GM12878 (cell line): ENCODE measurements at regions not wholly inside any gene's neighbourhood (a gene's known extent, or its start where the extent isn't known, plus 50 kb on each side); places are given as distances from the start of the nearest gene placed in this dataset.

Experiments
- ATAC-seq: fragments of 200-7000 bp; cut with Tn5 transposase; 3 replicates; pipeline ENCODE4 v1.9.1; 2020; ENCODE audit warnings: mild to moderate bottlenecking, moderate library complexity
- BruUV-seq: library from RNA; stranded (reverse); fragments of 400-500 nt; replicated peaks from 2 replicates; lab custom pipeline; 2021; lab: Mats Ljungman, UMichigan
- CTCF ChIA-PET: fragments of 300-600 bp; sonication (Branson Sonifier 250); formaldehyde crosslinking; extraction: SDS; loops from one replicate; lab custom pipeline; 2021; ENCODE audit warnings: inconsistent platforms; lab: Yijun Ruan, JAX
- POLR2A ChIA-PET: fragments of 350-600 bp; formaldehyde crosslinking; extraction: SDS; loops from one replicate; lab custom pipeline; 2021; ENCODE audit warnings: inconsistent platforms; lab: Charles Lee
- RAD21 ChIA-PET: fragments of 300-600 bp; sonication (Branson Sonifier 250); formaldehyde crosslinking; loops from one replicate; lab custom pipeline; 2023; ENCODE audit warnings: antibody characterized with exemption; ENCODE audit not compliant: unreplicated experiment; lab: Charles Lee
- SMC1A ChIA-PET: fragments of 300-600 bp; sonication (Branson Sonifier 250); formaldehyde crosslinking; loops from one replicate; lab custom pipeline; 2023; ENCODE audit not compliant: unreplicated experiment, uncharacterized antibody; lab: Charles Lee
- DNase-seq: peaks from one replicate; pipeline ENCODE4 v3.0.0-alpha.2; 2011; ENCODE audit warnings: low read depth, low spot score
- FAIRE-seq: peaks from 3 replicates; lab custom pipeline; 2011; peaks lifted over from hg19 to GRCh38; lab: Jason Lieb, UNC
- H2AFZ ChIP-seq: 2 replicates; pipeline ENCODE4 v1.6.0; 2011; ENCODE audit warnings: low read depth, low read length, control low read depth; ENCODE audit not compliant: control insufficient read depth
- H3K27ac ChIP-seq: 2 replicates; pipeline ENCODE4 v1.5.1; 2011; ENCODE audit warnings: control low read depth; ENCODE audit not compliant: control insufficient read depth, insufficient read depth
- H3K27me3 ChIP-seq, 2 experiments: replicated peaks in 1 of 2; 2 replicates each; pipeline versions ENCODE4 v1.6.0 to v1.6.1; 2011; ENCODE audit warnings: low read length in 1 of 2; ENCODE audit not compliant: control insufficient read depth in 2 of 2, insufficient read depth in 2 of 2
- H3K36me3 ChIP-seq, 2 experiments: 2 replicates each; pipeline ENCODE4 v1.5.1; 2011; ENCODE audit warnings: low read length in 1 of 2; ENCODE audit not compliant: control insufficient read depth in 2 of 2, insufficient read depth in 2 of 2
- H3K4me1 ChIP-seq: 2 replicates; pipeline ENCODE4 v1.6.1; 2011; ENCODE audit warnings: mild to moderate bottlenecking, low read length, moderate library complexity, mixed read lengths; ENCODE audit not compliant: control insufficient read depth, insufficient read depth
- H3K4me2 ChIP-seq: 2 replicates; pipeline ENCODE4 v1.6.0; 2011; ENCODE audit warnings: control low read depth; ENCODE audit not compliant: control insufficient read depth, insufficient read depth
- H3K4me3 ChIP-seq: fragments of 200-600 bp; sonication (generic); 2 replicates; pipeline ENCODE4 v1.5.1; 2016
- H3K79me2 ChIP-seq: 2 replicates; pipeline ENCODE4 v1.6.0; 2011; ENCODE audit warnings: low read length; ENCODE audit not compliant: control insufficient read depth, insufficient read depth
- H3K9ac ChIP-seq: 2 replicates; pipeline ENCODE4 v1.8.0; 2011; ENCODE audit warnings: low read length, control low read depth, mixed read lengths; ENCODE audit not compliant: control insufficient read depth, insufficient read depth
- H3K9me3 ChIP-seq: replicated peaks from 3 replicates; pipeline ENCODE4 v1.5.1; 2011; ENCODE audit warnings: mild to moderate bottlenecking, low read length; ENCODE audit not compliant: control insufficient read depth, insufficient read depth
- H4K20me1 ChIP-seq: 2 replicates; pipeline ENCODE4 v1.6.0; 2011; ENCODE audit not compliant: control insufficient read depth, insufficient read depth
- ASH2L ChIP-seq: fragments of 300-600, 200-600 bp; sonication (generic); IDR thresholded peaks from 2 replicates; pipeline ENCODE4 v1.6.1; 2017; ENCODE audit warnings: low read depth, mild to moderate bottlenecking, borderline replicate concordance
- CBFB ChIP-seq: IDR thresholded peaks from 2 replicates; pipeline ENCODE4 v1.6.1; 2016; ENCODE audit warnings: antibody characterized with exemption, low read depth
- CBX3 ChIP-seq: fragments of 200-600 bp; sonication (generic); IDR thresholded peaks from 2 replicates; pipeline ENCODE4 v1.6.1; 2016; ENCODE audit warnings: low read depth, borderline replicate concordance
- IKZF2 ChIP-seq, 2 experiments: fragments of 450-650 bp; IDR thresholded peaks; 2 replicates each; pipeline ENCODE4 v1.6.1; 2017; ENCODE audit warnings: mild to moderate bottlenecking in 2 of 2, moderate library complexity in 2 of 2
- NRF1 ChIP-seq: conservative IDR thresholded peaks from 2 replicates; pipeline ENCODE4 v1.6.1; 2011; ENCODE audit warnings: mild to moderate bottlenecking, low read depth, low read length, improper control_type of control experiment
- PRDM15 ChIP-seq: fragments of 450-650 bp; formaldehyde crosslinking; IDR thresholded peaks from 2 replicates; pipeline ENCODE4 v1.4.0; 2020; ENCODE audit warnings: mild to moderate bottlenecking, moderate library complexity
- TARDBP ChIP-seq: IDR thresholded peaks from 2 replicates; pipeline ENCODE4 v1.6.1; 2016; ENCODE audit warnings: borderline replicate concordance
- WGBS: methylation state at CpG from one replicate; pipeline ENCODE4 v1.1.6; 2016; ENCODE audit warnings: low lambda C conversion rate; ENCODE audit not compliant: insufficient replicate concordance, insufficient coverage; ENCODE audit errors: missing lambda C conversion rate; 5-methylcytosine and 5-hydroxymethylcytosine counted together
- in situ Hi-C: fragments of 300-500 bp; cut with MboI; formaldehyde crosslinking; loops from 9 replicates; pipeline ENCODE4 v1.14.3; 2018; ENCODE audit warnings: mixed read lengths
- intact Hi-C: fragments of 100-400 bp; cut with micrococcal nuclease; formaldehyde crosslinking; loops from one replicate; pipeline ENCODE4 v1.14.2; 2022; ENCODE audit not compliant: unreplicated experiment
- TF ChIP-seq, protein P1 (sequence below): IDR thresholded peaks from 2 replicates; pipeline ENCODE4 v1.6.1; 2012; ENCODE audit warnings: mild to moderate bottlenecking, low read depth, low read length
- TF ChIP-seq, protein P2 (sequence below): fragments of 450-650 bp; IDR thresholded peaks from 2 replicates; pipeline ENCODE4 v1.6.1; 2017; ENCODE audit warnings: mild to moderate bottlenecking, moderate library complexity
- TF ChIP-seq, protein P3 (sequence below): fragments of 450-650 bp; IDR thresholded peaks from 2 replicates; pipeline ENCODE4 v1.6.1; 2017; ENCODE audit warnings: mild to moderate bottlenecking, low read depth, inconsistent platforms; ENCODE audit not compliant: poor library complexity, severe bottlenecking

GRCh38 chr2:7738596-7738995 lies 821.4 kb downstream of the RNF144A start:
- no peaks in the 10 kb centered on the region for H3K27me3 ChIP-seq
- no peak overlapping the region for H3K9ac ChIP-seq
- RAD21 ChIA-PET = interaction anchor here (0.9 to 2.3 kb wide), 4 partner anchors 15 to 311 kb away, joined by 3 to 7 read pairs (median 4); no protein-coding TSS in a partner anchor
- POLR2A ChIA-PET = no interaction called here
- in situ Hi-C loops (no loop called here), intact Hi-C loops (loop anchor here (5.0 kb wide), 1 partner anchor 669 kb away; no protein-coding TSS in a partner anchor)
- H4K20me1 ChIP-seq = no peaks in the 10 kb centered on the region
- no peak overlapping the region for H3K4me2 ChIP-seq
- H3K4me3 ChIP-seq = no peak overlapping the region
- H3K36me3 ChIP-seq = no peaks in the 10 kb centered on the region
- 8% methylated on average over 1 of the region's 1 CpG for WGBS
- DNase-seq (no peak), FAIRE-seq (no peak), ATAC-seq (no peak)
- no TSS peak for BruUV-seq
- SMC1A ChIA-PET = interaction anchor here (1.1 to 7.0 kb wide), 9 partner anchors 8 to 311 kb away, joined by 3 to 53 read pairs (median 5); no protein-coding TSS in a partner anchor
- CTCF ChIA-PET = interaction anchor here (1.3 to 2.3 kb wide), 2 partner anchors 35 to 311 kb away, joined by 3 to 16 read pairs; no protein-coding TSS in a partner anchor
- H3K27ac ChIP-seq = no peak overlapping the region
- no peak overlapping the region for H2AFZ ChIP-seq
- H3K4me1 ChIP-seq = no peaks in the 10 kb centered on the region
- peaks cover 1% of the 10 kb centered on the region; the same call in 1 of the 3 replicates for H3K9me3 ChIP-seq
- no peaks in the 10 kb centered on the region for H3K79me2 ChIP-seq
- TF ChIP-seq ASH2L (no peak), IKZF2 (IDR thresholded peaks at IDR 0.05) (no peak), TARDBP (no peak), CBX3 (no peak), CBFB (no peak), PRDM15 (no peak), NRF1 (no peak)
- TF ChIP-seq, protein P1, sequence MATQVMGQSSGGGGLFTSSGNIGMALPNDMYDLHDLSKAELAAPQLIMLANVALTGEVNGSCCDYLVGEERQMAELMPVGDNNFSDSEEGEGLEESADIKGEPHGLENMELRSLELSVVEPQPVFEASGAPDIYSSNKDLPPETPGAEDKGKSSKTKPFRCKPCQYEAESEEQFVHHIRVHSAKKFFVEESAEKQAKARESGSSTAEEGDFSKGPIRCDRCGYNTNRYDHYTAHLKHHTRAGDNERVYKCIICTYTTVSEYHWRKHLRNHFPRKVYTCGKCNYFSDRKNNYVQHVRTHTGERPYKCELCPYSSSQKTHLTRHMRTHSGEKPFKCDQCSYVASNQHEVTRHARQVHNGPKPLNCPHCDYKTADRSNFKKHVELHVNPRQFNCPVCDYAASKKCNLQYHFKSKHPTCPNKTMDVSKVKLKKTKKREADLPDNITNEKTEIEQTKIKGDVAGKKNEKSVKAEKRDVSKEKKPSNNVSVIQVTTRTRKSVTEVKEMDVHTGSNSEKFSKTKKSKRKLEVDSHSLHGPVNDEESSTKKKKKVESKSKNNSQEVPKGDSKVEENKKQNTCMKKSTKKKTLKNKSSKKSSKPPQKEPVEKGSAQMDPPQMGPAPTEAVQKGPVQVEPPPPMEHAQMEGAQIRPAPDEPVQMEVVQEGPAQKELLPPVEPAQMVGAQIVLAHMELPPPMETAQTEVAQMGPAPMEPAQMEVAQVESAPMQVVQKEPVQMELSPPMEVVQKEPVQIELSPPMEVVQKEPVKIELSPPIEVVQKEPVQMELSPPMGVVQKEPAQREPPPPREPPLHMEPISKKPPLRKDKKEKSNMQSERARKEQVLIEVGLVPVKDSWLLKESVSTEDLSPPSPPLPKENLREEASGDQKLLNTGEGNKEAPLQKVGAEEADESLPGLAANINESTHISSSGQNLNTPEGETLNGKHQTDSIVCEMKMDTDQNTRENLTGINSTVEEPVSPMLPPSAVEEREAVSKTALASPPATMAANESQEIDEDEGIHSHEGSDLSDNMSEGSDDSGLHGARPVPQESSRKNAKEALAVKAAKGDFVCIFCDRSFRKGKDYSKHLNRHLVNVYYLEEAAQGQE = no peak
- TF ChIP-seq, protein P2, sequence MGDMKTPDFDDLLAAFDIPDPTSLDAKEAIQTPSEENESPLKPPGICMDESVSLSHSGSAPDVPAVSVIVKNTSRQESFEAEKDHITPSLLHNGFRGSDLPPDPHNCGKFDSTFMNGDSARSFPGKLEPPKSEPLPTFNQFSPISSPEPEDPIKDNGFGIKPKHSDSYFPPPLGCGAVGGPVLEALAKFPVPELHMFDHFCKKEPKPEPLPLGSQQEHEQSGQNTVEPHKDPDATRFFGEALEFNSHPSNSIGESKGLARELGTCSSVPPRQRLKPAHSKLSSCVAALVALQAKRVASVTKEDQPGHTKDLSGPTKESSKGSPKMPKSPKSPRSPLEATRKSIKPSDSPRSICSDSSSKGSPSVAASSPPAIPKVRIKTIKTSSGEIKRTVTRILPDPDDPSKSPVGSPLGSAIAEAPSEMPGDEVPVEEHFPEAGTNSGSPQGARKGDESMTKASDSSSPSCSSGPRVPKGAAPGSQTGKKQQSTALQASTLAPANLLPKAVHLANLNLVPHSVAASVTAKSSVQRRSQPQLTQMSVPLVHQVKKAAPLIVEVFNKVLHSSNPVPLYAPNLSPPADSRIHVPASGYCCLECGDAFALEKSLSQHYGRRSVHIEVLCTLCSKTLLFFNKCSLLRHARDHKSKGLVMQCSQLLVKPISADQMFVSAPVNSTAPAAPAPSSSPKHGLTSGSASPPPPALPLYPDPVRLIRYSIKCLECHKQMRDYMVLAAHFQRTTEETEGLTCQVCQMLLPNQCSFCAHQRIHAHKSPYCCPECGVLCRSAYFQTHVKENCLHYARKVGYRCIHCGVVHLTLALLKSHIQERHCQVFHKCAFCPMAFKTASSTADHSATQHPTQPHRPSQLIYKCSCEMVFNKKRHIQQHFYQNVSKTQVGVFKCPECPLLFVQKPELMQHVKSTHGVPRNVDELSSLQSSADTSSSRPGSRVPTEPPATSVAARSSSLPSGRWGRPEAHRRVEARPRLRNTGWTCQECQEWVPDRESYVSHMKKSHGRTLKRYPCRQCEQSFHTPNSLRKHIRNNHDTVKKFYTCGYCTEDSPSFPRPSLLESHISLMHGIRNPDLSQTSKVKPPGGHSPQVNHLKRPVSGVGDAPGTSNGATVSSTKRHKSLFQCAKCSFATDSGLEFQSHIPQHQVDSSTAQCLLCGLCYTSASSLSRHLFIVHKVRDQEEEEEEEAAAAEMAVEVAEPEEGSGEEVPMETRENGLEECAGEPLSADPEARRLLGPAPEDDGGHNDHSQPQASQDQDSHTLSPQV = no peak
- TF ChIP-seq, protein P3, sequence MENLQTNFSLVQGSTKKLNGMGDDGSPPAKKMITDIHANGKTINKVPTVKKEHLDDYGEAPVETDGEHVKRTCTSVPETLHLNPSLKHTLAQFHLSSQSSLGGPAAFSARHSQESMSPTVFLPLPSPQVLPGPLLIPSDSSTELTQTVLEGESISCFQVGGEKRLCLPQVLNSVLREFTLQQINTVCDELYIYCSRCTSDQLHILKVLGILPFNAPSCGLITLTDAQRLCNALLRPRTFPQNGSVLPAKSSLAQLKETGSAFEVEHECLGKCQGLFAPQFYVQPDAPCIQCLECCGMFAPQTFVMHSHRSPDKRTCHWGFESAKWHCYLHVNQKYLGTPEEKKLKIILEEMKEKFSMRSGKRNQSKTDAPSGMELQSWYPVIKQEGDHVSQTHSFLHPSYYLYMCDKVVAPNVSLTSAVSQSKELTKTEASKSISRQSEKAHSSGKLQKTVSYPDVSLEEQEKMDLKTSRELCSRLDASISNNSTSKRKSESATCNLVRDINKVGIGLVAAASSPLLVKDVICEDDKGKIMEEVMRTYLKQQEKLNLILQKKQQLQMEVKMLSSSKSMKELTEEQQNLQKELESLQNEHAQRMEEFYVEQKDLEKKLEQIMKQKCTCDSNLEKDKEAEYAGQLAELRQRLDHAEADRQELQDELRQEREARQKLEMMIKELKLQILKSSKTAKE = no peak
